Mammary epithelial cell (primary cell): ENCODE measurements at regions not wholly inside any gene's neighbourhood (a gene's known extent, or its start where the extent isn't known, plus 50 kb on each side); places are given as distances from the start of the nearest gene placed in this dataset.

ENCODE experiments used
- CTCF ChIP-seq, 2 donors: IDR thresholded peaks in 1 of 2; conservative IDR thresholded peaks in 1 of 2; 2 replicates each; pipeline ENCODE4 v1.5.1; 2011 to 2012; ENCODE audit warnings: inconsistent platforms in 2 of 2, low read length in 2 of 2, mild to moderate bottlenecking in 2 of 2, control low read depth in 1 of 2, low read depth in 1 of 2; ENCODE audit not compliant: insufficient read depth in 1 of 2; ENCODE audit errors: extremely low read depth in 1 of 2
- EZH2 ChIP-seq: IDR thresholded peaks from 2 replicates; pipeline ENCODE4 v1.6.1; 2012; ENCODE audit warnings: low read length, inconsistent platforms, borderline replicate concordance

GRCh38 chr20:21643417-21643816 is 62.0 kb upstream of the PAX1 start:
- no peak for TF ChIP-seq CTCF (conservative IDR thresholded peaks at IDR 0.05 in 1 of 2, IDR thresholded peaks at IDR 0.05 in 1 of 2; ENCODE audit: extremely low read depth in 1 of 2, insufficient read depth in 1 of 2, low read depth in 1 of 2, low read length in 2 of 2)
- TF ChIP-seq EZH2: no peak
